ENCODE measurements at regions not wholly inside any gene's neighbourhood (a gene's known extent, or its start where the extent isn't known, plus 50 kb on each side); places are given as distances from the start of the nearest gene placed in this dataset.

GRCh38 chr12:124188561-124189405 lies 106.1 kb upstream of the RFLNA start (continued):
- TF ChIP-seq ZHX2 (IDR thresholded peaks at IDR 0.05; ENCODE audit: low read depth), result no peak
- no peak for TF ChIP-seq ZHX2 (CRISPR knock-in tag; IDR thresholded peaks at IDR 0.05; ENCODE audit: borderline replicate concordance)
- no peak for TF ChIP-seq ZFYVE20 (CRISPR knock-in tag; IDR thresholded peaks at IDR 0.05; ENCODE audit: borderline replicate concordance, low read depth)
- TF ChIP-seq HNF4G (IDR thresholded peaks at IDR 0.05; ENCODE audit: borderline replicate concordance, low read depth, low read length), result no peak
- TF ChIP-seq HNF4G (CRISPR knock-in tag; IDR thresholded peaks at IDR 0.05; ENCODE audit: borderline replicate concordance, low read depth), result no peak
- no peak for TF ChIP-seq ZBTB3 (CRISPR knock-in tag; IDR thresholded peaks at IDR 0.05; ENCODE audit: borderline replicate concordance, low read depth)
- TF ChIP-seq ATF7 (IDR thresholded peaks at IDR 0.05), result no peak
- TF ChIP-seq ATF7 (CRISPR knock-in tag; IDR thresholded peaks at IDR 0.05), result no peak
- TF ChIP-seq SPEN (CRISPR knock-in tag; IDR thresholded peaks at IDR 0.05; ENCODE audit: low read depth), result no peak
- TF ChIP-seq, protein P1, sequence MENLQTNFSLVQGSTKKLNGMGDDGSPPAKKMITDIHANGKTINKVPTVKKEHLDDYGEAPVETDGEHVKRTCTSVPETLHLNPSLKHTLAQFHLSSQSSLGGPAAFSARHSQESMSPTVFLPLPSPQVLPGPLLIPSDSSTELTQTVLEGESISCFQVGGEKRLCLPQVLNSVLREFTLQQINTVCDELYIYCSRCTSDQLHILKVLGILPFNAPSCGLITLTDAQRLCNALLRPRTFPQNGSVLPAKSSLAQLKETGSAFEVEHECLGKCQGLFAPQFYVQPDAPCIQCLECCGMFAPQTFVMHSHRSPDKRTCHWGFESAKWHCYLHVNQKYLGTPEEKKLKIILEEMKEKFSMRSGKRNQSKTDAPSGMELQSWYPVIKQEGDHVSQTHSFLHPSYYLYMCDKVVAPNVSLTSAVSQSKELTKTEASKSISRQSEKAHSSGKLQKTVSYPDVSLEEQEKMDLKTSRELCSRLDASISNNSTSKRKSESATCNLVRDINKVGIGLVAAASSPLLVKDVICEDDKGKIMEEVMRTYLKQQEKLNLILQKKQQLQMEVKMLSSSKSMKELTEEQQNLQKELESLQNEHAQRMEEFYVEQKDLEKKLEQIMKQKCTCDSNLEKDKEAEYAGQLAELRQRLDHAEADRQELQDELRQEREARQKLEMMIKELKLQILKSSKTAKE (CRISPR knock-in tag; IDR thresholded peaks at IDR 0.05; ENCODE audit: borderline replicate concordance), result no peak
- no peak for TF ChIP-seq GPBP1L1 (CRISPR knock-in tag; IDR thresholded peaks at IDR 0.05)
- no peak for TF ChIP-seq ZNF432 (CRISPR knock-in tag; IDR thresholded peaks at IDR 0.05; ENCODE audit: borderline replicate concordance)
- TF ChIP-seq RORA (CRISPR knock-in tag; IDR thresholded peaks at IDR 0.05), result no peak
- no peak for TF ChIP-seq CBX2 (IDR thresholded peaks at IDR 0.05; ENCODE audit: low read depth, low read length)
- no peak for TF ChIP-seq CBX2 (CRISPR knock-in tag; IDR thresholded peaks at IDR 0.05; ENCODE audit: low read depth)
- TF ChIP-seq GTF3A (CRISPR knock-in tag; conservative IDR thresholded peaks at IDR 0.05), result no peak
- TF ChIP-seq ZNF75D (CRISPR knock-in tag; IDR thresholded peaks at IDR 0.05; ENCODE audit: borderline replicate concordance), result no peak
- no peak for TF ChIP-seq ATF2 (CRISPR knock-in tag; IDR thresholded peaks at IDR 0.05)
